Left lung (tissue), 4 donors: ENCODE measurements at regions not wholly inside any gene's neighbourhood (a gene's known extent, or its start where the extent isn't known, plus 50 kb on each side); places are given as distances from the start of the nearest gene placed in this dataset.

Experiments
- ATAC-seq: fragments of 200-7000 bp; cut with Tn5 transposase; one replicate; pipeline ENCODE4 v1.9.1; 2020; ENCODE audit warnings: moderate library complexity
- DNase-seq, 4 donors: peaks; one replicate each; pipeline ENCODE4 v3.0.0-alpha.2; 2013 to 2020
- H3K27ac ChIP-seq, 2 donors: fragments of 200-600 bp; sonication (generic) in 1 of 2; one replicate each; pipeline versions ENCODE4 v1.5.0 to v1.8.0; 2020 to 2021
- H3K27me3 ChIP-seq, 2 donors: fragments of 200-600 bp; sonication (generic) in 1 of 2; one replicate each; pipeline versions ENCODE4 v1.5.0 to v1.8.0; 2020 to 2021
- H3K36me3 ChIP-seq, 2 donors: fragments of 200-600 bp; sonication (generic) in 1 of 2; one replicate each; pipeline versions ENCODE4 v1.5.0 to v1.8.0; 2020 to 2021
- H3K4me1 ChIP-seq, 2 donors: fragments of 200-600 bp; one replicate each; pipeline ENCODE4 v1.8.0; 2021
- H3K4me3 ChIP-seq, 2 donors: fragments of 200-600 bp; sonication (generic) in 1 of 2; one replicate each; pipeline versions ENCODE4 v1.5.0 to v1.8.0; 2020 to 2021; ENCODE audit warnings: mild to moderate bottlenecking in 1 of 2
- H3K9me3 ChIP-seq, 2 donors: fragments of 200-600 bp; sonication (generic) in 1 of 2; one replicate each; pipeline versions ENCODE4 v1.5.0 to v1.8.0; 2020 to 2021
- CTCF ChIP-seq, 2 donors: fragments of 200-600 bp; sonication (generic) in 1 of 2; IDR thresholded peaks; one replicate each; pipeline versions ENCODE4 v1.5.0 to v1.8.0; 2021; ENCODE audit warnings: antibody characterized with exemption in 2 of 2
- intact Hi-C, 2 donors: fragments of 100-400 bp; cut with DNase I; formaldehyde crosslinking; loops; one replicate each; pipeline versions ENCODE4 v1.11.2 to v1.14.2; 2022
- donor health status: DM: no; HTN: yes; CAD: no.
- donor health status: DM: no; HTN: no; CAD: no.

DNA sequence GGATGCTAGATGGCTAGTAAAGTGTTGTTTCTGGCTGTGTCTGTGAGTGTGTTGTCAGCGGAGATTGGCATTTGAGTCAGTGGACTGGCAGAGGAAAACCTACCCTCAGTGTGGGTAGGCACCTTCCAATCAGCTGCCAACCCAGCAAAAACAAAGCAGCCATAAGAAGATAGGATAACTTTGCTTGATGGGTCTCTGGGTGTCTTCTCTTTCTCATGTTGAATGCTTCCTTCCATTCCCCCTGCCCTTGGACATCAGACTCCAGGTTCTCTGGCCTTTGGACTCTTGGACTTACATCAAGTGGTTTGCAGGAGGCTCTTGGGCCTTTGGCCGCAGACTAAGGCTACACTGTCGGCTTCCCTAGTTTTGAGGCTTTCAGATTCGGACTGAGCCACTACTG lies 429.0 kb upstream of the ZNF804A start:
- no peak overlapping the region for H3K4me3 ChIP-seq
- ATAC-seq (no peak), DNase-seq (no peak)
- H3K9me3 ChIP-seq: peaks cover 0 to 11% of the 10 kb centered on the region in 2 donors
- no peak overlapping the region for H3K27ac ChIP-seq
- no peaks in the 10 kb centered on the region for H3K27me3 ChIP-seq
- TF ChIP-seq CTCF (IDR thresholded peaks at IDR 0.05): no peak
- H3K4me1 ChIP-seq: no peaks in the 10 kb centered on the region
- intact Hi-C loops: no loop called here
- H3K36me3 ChIP-seq: no peaks in the 10 kb centered on the region

GRCh38 chr2:184174493-184175104 lies 423.7 kb upstream of the ZNF804A start:
- H3K27me3 ChIP-seq: no peaks in the 10 kb centered on the region
- H3K27ac ChIP-seq: no peak overlapping the region
- intact Hi-C loops: no loop called here
- TF ChIP-seq CTCF (IDR thresholded peaks at IDR 0.05): no peak
- H3K36me3 ChIP-seq: no peaks in the 10 kb centered on the region
- no peak overlapping the region for H3K4me3 ChIP-seq
- no peak for DNase-seq
- no peaks in the 10 kb centered on the region for H3K4me1 ChIP-seq
- ATAC-seq: no peak
- peaks cover 0 to 7% of the 10 kb centered on the region in 2 donors for H3K9me3 ChIP-seq

GRCh38 chr2:184178229-184178628 lies 420.1 kb upstream of the ZNF804A start:
- no peak overlapping the region for H3K27ac ChIP-seq
- H3K9me3 ChIP-seq: peaks cover 0 to 14% of the 10 kb centered on the region in 2 donors
- no peak for ATAC-seq
- no peaks in the 10 kb centered on the region for H3K36me3 ChIP-seq
- TF ChIP-seq CTCF (IDR thresholded peaks at IDR 0.05): no peak
- no peak overlapping the region for H3K4me3 ChIP-seq
- no peaks in the 10 kb centered on the region for H3K27me3 ChIP-seq
- intact Hi-C loops: no loop called here
- H3K4me1 ChIP-seq: no peaks in the 10 kb centered on the region
- no peak for DNase-seq

GRCh38 chr2:184186436-184186835 lies 411.9 kb upstream of the ZNF804A start:
- no peaks in the 10 kb centered on the region for H3K27me3 ChIP-seq
- no peak for DNase-seq
- no peak overlapping the region for H3K4me3 ChIP-seq
- no peak for TF ChIP-seq CTCF (IDR thresholded peaks at IDR 0.05)
- no peaks in the 10 kb centered on the region for H3K4me1 ChIP-seq
- H3K27ac ChIP-seq: no peak overlapping the region
- H3K36me3 ChIP-seq: no peaks in the 10 kb centered on the region
- H3K9me3 ChIP-seq: peaks cover 0 to 21% of the 10 kb centered on the region in 2 donors
- ATAC-seq: no peak
- intact Hi-C loops: no loop called here

GRCh38 chr2:184187421-184187971 lies 410.8 kb upstream of the ZNF804A start:
- H3K27ac ChIP-seq: no peak overlapping the region
- intact Hi-C loops: no loop called here
- no peak for ATAC-seq
- H3K27me3 ChIP-seq: no peaks in the 10 kb centered on the region
- H3K36me3 ChIP-seq: no peaks in the 10 kb centered on the region
- H3K4me1 ChIP-seq: no peaks in the 10 kb centered on the region
- DNase-seq: peak in 1 of 4 donors; percentile 32
- peaks cover 0 to 13% of the 10 kb centered on the region in 2 donors for H3K9me3 ChIP-seq
- H3K4me3 ChIP-seq: no peak overlapping the region
- TF ChIP-seq CTCF (IDR thresholded peaks at IDR 0.05): no peak
